ENCODE measurements at regions not wholly inside any gene's neighbourhood (a gene's known extent, or its start where the extent isn't known, plus 50 kb on each side); places are given as distances from the start of the nearest gene placed in this dataset.

DNA sequence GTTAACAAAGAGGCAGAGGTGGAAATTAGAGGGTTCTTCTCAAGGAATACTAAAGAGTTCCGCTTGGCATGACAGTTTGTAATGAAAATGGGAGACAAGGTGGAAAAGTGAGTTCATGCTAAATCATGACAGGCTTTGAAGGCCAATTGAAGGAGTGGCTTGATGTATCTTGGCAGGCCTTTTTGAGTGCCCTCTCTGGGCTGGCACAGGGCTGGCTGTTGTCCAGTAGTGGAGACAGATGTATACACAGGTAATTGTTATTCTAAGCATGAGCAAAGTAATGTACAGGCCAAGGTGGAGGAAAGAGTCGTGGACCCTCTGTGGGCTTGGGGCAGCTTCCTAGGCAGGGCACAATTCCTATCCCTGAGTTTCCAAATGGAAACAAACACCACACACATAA, 196.7 kb upstream of the GALNT2 start:
- no peak overlapping the region for H3K27ac ChIP-seq (ENCODE audit: low read depth in 2 of 2, low read length in 1 of 2)
- no peaks in the 10 kb centered on the region for H3K9me2 ChIP-seq
- CTCF ChIA-PET = interaction anchor here (1.5 kb wide), 1 partner anchor 8 kb away, joined by 4 read pairs; no protein-coding TSS in a partner anchor
- H3K79me2 ChIP-seq (ENCODE audit: insufficient read depth) = no peaks in the 10 kb centered on the region
- no peaks in the 10 kb centered on the region for H3K9me3 ChIP-seq
- H3K4me1 ChIP-seq (ENCODE audit: control insufficient read depth in 1 of 2, insufficient read depth in 2 of 2, low read depth in 1 of 2, low read length in 1 of 2) = no peaks in the 10 kb centered on the region
- H3F3A ChIP-seq (replicated peaks; ENCODE audit: insufficient read depth) = no peaks in the 10 kb centered on the region
- H2AFZ ChIP-seq (ENCODE audit: low read depth) = no peak overlapping the region
- WGBS (ENCODE audit: low lambda C conversion rate) = 29% methylated on average over 2 of the region's 2 CpGs
- no peak overlapping the region for H3K9ac ChIP-seq
- POLR2A ChIA-PET = no interaction called here
- no peak for DNase-seq
- TF ChIP-seq GABPA (IDR thresholded peaks at IDR 0.05; ENCODE audit: low read depth) (no peak), MEF2A (IDR thresholded peaks at IDR 0.05; ENCODE audit: borderline replicate concordance, low read depth) (no peak), TAF1 (IDR thresholded peaks at IDR 0.05; ENCODE audit: borderline replicate concordance, low read depth, low read length) (no peak), RFX5 (IDR thresholded peaks at IDR 0.05; ENCODE audit: low read length) (no peak), NFIC (IDR thresholded peaks at IDR 0.05; ENCODE audit: borderline replicate concordance) (no peak), TEAD4 (IDR thresholded peaks at IDR 0.05; ENCODE audit: borderline replicate concordance, insufficient read depth) (no peak), RAD21 (IDR thresholded peaks at IDR 0.05; ENCODE audit: low read length) (no peak), SIN3A (IDR thresholded peaks at IDR 0.05; ENCODE audit: borderline replicate concordance, low read depth, low read length) (no peak), FOXM1 (IDR thresholded peaks at IDR 0.05; ENCODE audit: low read depth) (no peak), TCF12 (IDR thresholded peaks at IDR 0.05) (no peak), RCOR1 (IDR thresholded peaks at IDR 0.05; ENCODE audit: low read length) (no peak), JUND (IDR thresholded peaks at IDR 0.05) (no peak), EP300 (IDR thresholded peaks at IDR 0.05; ENCODE audit: borderline replicate concordance in 1 of 2, low read depth in 1 of 2, low read length in 1 of 2) (no peak)
- TF ChIP-seq, protein P1, sequence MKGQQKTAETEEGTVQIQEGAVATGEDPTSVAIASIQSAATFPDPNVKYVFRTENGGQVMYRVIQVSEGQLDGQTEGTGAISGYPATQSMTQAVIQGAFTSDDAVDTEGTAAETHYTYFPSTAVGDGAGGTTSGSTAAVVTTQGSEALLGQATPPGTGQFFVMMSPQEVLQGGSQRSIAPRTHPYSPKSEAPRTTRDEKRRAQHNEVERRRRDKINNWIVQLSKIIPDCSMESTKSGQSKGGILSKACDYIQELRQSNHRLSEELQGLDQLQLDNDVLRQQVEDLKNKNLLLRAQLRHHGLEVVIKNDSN (IDR thresholded peaks at IDR 0.05; ENCODE audit: borderline replicate concordance, low read depth) = no peak
- TF ChIP-seq, protein P2, sequence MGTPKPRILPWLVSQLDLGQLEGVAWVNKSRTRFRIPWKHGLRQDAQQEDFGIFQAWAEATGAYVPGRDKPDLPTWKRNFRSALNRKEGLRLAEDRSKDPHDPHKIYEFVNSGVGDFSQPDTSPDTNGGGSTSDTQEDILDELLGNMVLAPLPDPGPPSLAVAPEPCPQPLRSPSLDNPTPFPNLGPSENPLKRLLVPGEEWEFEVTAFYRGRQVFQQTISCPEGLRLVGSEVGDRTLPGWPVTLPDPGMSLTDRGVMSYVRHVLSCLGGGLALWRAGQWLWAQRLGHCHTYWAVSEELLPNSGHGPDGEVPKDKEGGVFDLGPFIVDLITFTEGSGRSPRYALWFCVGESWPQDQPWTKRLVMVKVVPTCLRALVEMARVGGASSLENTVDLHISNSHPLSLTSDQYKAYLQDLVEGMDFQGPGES (IDR thresholded peaks at IDR 0.05; ENCODE audit: low read depth, low read length) = no peak
- TF ChIP-seq, protein P3, sequence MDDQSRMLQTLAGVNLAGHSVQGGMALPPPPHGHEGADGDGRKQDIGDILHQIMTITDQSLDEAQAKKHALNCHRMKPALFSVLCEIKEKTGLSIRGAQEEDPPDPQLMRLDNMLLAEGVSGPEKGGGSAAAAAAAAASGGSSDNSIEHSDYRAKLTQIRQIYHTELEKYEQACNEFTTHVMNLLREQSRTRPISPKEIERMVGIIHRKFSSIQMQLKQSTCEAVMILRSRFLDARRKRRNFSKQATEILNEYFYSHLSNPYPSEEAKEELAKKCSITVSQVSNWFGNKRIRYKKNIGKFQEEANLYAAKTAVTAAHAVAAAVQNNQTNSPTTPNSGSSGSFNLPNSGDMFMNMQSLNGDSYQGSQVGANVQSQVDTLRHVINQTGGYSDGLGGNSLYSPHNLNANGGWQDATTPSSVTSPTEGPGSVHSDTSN (IDR thresholded peaks at IDR 0.05) = no peak
- TF ChIP-seq, protein P4, sequence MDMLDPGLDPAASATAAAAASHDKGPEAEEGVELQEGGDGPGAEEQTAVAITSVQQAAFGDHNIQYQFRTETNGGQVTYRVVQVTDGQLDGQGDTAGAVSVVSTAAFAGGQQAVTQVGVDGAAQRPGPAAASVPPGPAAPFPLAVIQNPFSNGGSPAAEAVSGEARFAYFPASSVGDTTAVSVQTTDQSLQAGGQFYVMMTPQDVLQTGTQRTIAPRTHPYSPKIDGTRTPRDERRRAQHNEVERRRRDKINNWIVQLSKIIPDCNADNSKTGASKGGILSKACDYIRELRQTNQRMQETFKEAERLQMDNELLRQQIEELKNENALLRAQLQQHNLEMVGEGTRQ (IDR thresholded peaks at IDR 0.05; ENCODE audit: borderline replicate concordance, low read depth, low read length) = no peak
- TF ChIP-seq, protein P5, sequence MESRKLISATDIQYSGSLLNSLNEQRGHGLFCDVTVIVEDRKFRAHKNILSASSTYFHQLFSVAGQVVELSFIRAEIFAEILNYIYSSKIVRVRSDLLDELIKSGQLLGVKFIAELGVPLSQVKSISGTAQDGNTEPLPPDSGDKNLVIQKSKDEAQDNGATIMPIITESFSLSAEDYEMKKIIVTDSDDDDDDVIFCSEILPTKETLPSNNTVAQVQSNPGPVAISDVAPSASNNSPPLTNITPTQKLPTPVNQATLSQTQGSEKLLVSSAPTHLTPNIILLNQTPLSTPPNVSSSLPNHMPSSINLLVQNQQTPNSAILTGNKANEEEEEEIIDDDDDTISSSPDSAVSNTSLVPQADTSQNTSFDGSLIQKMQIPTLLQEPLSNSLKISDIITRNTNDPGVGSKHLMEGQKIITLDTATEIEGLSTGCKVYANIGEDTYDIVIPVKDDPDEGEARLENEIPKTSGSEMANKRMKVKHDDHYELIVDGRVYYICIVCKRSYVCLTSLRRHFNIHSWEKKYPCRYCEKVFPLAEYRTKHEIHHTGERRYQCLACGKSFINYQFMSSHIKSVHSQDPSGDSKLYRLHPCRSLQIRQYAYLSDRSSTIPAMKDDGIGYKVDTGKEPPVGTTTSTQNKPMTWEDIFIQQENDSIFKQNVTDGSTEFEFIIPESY (IDR thresholded peaks at IDR 0.05; ENCODE audit: borderline replicate concordance, low read depth) = no peak
- TF ChIP-seq, protein P6, sequence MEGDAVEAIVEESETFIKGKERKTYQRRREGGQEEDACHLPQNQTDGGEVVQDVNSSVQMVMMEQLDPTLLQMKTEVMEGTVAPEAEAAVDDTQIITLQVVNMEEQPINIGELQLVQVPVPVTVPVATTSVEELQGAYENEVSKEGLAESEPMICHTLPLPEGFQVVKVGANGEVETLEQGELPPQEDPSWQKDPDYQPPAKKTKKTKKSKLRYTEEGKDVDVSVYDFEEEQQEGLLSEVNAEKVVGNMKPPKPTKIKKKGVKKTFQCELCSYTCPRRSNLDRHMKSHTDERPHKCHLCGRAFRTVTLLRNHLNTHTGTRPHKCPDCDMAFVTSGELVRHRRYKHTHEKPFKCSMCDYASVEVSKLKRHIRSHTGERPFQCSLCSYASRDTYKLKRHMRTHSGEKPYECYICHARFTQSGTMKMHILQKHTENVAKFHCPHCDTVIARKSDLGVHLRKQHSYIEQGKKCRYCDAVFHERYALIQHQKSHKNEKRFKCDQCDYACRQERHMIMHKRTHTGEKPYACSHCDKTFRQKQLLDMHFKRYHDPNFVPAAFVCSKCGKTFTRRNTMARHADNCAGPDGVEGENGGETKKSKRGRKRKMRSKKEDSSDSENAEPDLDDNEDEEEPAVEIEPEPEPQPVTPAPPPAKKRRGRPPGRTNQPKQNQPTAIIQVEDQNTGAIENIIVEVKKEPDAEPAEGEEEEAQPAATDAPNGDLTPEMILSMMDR (IDR thresholded peaks at IDR 0.05) = no peak
- no peaks in the 10 kb centered on the region for H3K27me3 ChIP-seq (ENCODE audit: insufficient read depth)
- H4K20me1 ChIP-seq (ENCODE audit: insufficient read depth) = no peaks in the 10 kb centered on the region
- H3K4me2 ChIP-seq = no peak overlapping the region
- H3K36me3 ChIP-seq (replicated peaks in 1 of 2; ENCODE audit: control insufficient read depth in 1 of 2, insufficient read depth in 2 of 2, low read length in 1 of 2) = no peaks in the 10 kb centered on the region
- no peak overlapping the region for H3K4me3 ChIP-seq (ENCODE audit: low read depth in 2 of 2, low read length in 1 of 2)

Data from SK-N-SH (cell line).